Natural killer cell treated with Interleukin-12 subunit alpha and Interleukin-12 subunit beta and Interleukin-15 and Interleukin-18, amount 100 ng/mL, for 72 hours (primary cell): ENCODE measurements at regions not wholly inside any gene's neighbourhood (a gene's known extent, or its start where the extent isn't known, plus 50 kb on each side); places are given as distances from the start of the nearest gene placed in this dataset.

Experiments used
- ATAC-seq, 2 donors: fragments of 150-1000 bp; cut with Tn5 transposase in 1 of 2; sonication (Bioruptor Pico), chemical (Tn5 transposase) in 1 of 2; 2 replicates each; pipeline ENCODE4 v1.10.0; 2021
- DNase-seq: peaks from one replicate; pipeline ENCODE4 v3.0.0; 2022; ENCODE audit warnings: low spot score
- H3K27ac Mint-ChIP-seq, 2 donors: 1 replicate in 1 of 2; 2 replicates in 1 of 2; pipeline ENCODE4 v1.8.0; 2022; ENCODE audit warnings: mixed read lengths in 2 of 2, mild to moderate bottlenecking in 1 of 2, moderate library complexity in 1 of 2
- H3K27me3 Mint-ChIP-seq, 2 donors: 1 replicate in 1 of 2; 2 replicates in 1 of 2; pipeline ENCODE4 v1.8.0; 2022; ENCODE audit warnings: mixed read lengths in 2 of 2
- H3K36me3 Mint-ChIP-seq: one replicate; pipeline ENCODE4 v1.8.0; 2022; ENCODE audit warnings: mixed read lengths
- H3K4me1 Mint-ChIP-seq, 2 donors: 1 replicate in 1 of 2; 2 replicates in 1 of 2; pipeline ENCODE4 v1.8.0; 2022; ENCODE audit warnings: low read depth in 2 of 2, mixed read lengths in 2 of 2, mild to moderate bottlenecking in 1 of 2
- H3K4me3 Mint-ChIP-seq: one replicate; pipeline ENCODE4 v1.8.0; 2022; ENCODE audit warnings: mixed read lengths
- H3K9me3 Mint-ChIP-seq: 2 replicates; pipeline ENCODE4 v1.8.0; 2022; ENCODE audit warnings: mixed read lengths

DNA sequence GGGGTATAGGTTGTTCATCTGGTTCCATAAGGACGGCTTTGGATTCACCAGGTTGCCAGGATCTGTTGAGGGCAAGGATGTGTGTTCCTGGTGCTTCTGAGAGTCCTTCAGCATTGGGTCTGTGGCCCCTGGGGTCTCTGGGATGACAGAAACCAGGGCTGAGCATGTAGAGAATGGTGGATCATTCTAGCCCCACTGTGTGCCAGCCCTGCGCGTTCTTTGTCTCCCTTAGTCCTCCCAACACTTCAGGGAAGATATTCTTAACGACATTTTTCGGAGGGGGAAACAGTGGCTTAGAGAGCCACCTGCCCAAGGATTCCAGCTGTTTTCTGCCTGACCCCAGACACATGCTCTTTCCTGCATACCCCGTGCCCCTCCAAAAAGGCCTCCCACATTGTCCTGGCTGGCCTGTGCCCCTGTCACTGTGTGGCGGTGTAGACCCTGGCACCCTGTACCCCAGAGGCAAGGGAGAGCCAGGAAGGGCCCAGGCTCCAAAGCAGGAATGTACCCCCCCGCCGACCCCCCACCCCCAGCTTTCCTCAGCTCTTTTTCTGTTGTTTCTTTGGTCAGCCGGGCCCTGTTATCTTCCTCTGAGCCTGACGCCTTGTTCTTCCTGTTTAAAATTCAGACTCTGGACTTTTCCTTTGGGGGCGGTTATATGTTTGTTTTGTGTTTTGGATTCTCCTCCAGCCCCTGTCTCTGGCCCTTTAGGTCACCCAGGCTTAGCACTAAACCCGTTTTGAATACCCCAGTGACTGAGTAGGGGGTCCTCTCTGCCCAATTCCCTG, 57.8 kb upstream of the SMAD6 start:
- H3K36me3 Mint-ChIP-seq: no peaks in the 10 kb centered on the region
- DNase-seq (no peak), ATAC-seq (no peak)
- no peaks in the 10 kb centered on the region for H3K9me3 Mint-ChIP-seq
- H3K27ac Mint-ChIP-seq: no peak overlapping the region
- no peaks in the 10 kb centered on the region for H3K27me3 Mint-ChIP-seq
- H3K4me1 Mint-ChIP-seq: no peaks in the 10 kb centered on the region
- H3K4me3 Mint-ChIP-seq: no peak overlapping the region

- H3K4me1 Mint-ChIP-seq: no peaks in the 10 kb centered on the region
- no peak overlapping the region for H3K4me3 Mint-ChIP-seq
- no peak for ATAC-seq
- H3K36me3 Mint-ChIP-seq: no peaks in the 10 kb centered on the region
- no peaks in the 10 kb centered on the region for H3K27me3 Mint-ChIP-seq
- no peak overlapping the region for H3K27ac Mint-ChIP-seq
- DNase-seq: no peak
- no peaks in the 10 kb centered on the region for H3K9me3 Mint-ChIP-seq
Measured at GRCh38 chr15:66644869-66645268, 57.2 kb upstream of the SMAD6 start.

DNA sequence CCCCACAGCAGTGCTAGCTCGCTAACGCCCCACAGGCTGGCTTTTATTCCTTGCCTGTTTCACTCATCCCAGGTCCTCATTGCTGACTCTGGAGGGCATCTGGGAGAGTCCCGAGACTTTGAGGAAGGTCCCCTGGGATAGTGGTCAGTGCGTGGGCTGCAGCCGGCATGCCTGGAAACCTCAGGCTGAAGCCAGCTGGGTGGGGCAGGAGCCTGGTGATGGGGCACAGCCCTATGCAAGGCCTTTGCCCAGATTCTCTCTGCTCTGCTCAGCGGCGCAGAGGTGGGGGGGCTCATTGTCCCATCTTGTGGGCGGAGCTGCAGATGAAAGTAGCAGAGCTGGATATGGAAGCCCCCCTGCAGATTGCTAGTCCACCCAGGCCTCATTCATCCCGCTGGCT, 55.7 kb upstream of the SMAD6 start:
- Mint-ChIP-seq H3K4me3 (no peak overlapping the region), H3K27me3 (no peaks in the 10 kb centered on the region), H3K4me1 (no peaks in the 10 kb centered on the region), H3K27ac (no peak overlapping the region), H3K36me3 (no peaks in the 10 kb centered on the region), H3K9me3 (no peaks in the 10 kb centered on the region)
- DNase-seq (peak; percentile 42), ATAC-seq (no peak)

DNA sequence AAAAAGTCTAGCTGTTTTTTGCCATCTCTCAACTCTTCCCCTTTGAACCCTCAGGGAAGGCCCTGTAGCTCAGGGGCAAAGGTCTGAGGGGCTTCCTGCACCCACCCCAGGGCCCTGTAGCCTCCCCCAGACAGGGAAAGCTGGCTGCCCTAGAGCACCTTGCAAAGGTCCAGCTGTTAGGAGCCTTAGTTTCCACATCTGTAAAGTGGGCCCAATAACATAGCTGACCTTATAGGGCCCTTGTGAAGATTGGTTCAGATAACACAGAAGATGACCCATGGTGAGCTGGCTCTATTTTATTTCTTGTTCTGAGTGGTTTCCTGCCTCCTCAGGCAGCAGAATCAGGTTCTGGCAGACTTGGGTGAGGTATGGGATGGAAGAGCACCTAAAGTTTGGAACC, 55.2 kb upstream of the SMAD6 start:
- Mint-ChIP-seq H3K4me3 (no peak overlapping the region), H3K27ac (no peak overlapping the region), H3K9me3 (no peaks in the 10 kb centered on the region), H3K27me3 (no peaks in the 10 kb centered on the region), H3K4me1 (no peaks in the 10 kb centered on the region), H3K36me3 (no peaks in the 10 kb centered on the region)
- ATAC-seq: no peak
- no peak for DNase-seq

DNA sequence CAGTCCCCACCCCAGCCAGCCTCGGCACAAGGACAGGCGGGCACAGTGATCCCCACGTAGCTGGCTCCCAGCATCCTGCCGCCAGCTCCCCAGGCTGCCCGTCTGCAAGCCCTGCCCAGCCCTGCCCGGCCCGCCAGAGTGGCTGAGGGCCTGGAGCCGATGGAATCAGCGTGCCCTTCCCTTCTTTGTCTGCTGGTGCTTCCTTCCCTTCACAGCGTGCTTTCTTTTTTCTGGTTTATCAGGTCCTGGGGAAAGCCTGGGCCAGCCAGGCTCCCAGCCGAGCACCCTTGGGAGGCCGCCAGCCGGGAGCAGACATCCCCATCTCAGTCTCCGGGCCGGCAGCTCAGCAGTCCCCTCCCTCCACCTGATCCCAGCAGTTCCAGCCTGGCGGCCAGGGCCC, 54.7 kb upstream of the SMAD6 start:
- Mint-ChIP-seq H3K27me3 (no peaks in the 10 kb centered on the region), H3K4me3 (no peak overlapping the region), H3K4me1 (no peaks in the 10 kb centered on the region), H3K36me3 (no peaks in the 10 kb centered on the region), H3K9me3 (no peaks in the 10 kb centered on the region), H3K27ac (no peak overlapping the region)
- peak; percentile 18 for DNase-seq
- no peak for ATAC-seq

DNA sequence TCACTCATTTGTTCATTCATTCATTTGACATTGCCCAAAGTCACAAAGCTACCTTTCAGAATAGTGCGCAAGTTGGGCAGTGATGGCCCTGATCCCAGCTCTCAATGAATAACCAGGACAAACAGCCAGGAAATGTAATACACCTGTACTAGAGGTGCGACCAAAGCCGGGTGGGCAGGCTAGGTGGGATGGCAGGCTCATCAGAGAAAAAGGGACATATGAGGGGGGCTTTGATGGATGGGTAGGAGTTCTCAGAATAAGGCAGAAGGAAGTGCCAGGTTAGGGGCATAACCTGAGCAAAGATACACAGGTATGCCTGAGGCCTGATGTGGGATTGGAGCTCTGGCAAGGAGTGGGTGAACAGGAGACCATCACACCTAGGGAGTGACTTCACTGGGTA, 53.4 kb upstream of the SMAD6 start:
- Mint-ChIP-seq H3K27me3 (no peaks in the 10 kb centered on the region), H3K9me3 (no peaks in the 10 kb centered on the region), H3K27ac (no peak overlapping the region), H3K4me1 (no peaks in the 10 kb centered on the region), H3K36me3 (no peaks in the 10 kb centered on the region), H3K4me3 (no peak overlapping the region)
- DNase-seq (no peak), ATAC-seq (no peak)

DNA sequence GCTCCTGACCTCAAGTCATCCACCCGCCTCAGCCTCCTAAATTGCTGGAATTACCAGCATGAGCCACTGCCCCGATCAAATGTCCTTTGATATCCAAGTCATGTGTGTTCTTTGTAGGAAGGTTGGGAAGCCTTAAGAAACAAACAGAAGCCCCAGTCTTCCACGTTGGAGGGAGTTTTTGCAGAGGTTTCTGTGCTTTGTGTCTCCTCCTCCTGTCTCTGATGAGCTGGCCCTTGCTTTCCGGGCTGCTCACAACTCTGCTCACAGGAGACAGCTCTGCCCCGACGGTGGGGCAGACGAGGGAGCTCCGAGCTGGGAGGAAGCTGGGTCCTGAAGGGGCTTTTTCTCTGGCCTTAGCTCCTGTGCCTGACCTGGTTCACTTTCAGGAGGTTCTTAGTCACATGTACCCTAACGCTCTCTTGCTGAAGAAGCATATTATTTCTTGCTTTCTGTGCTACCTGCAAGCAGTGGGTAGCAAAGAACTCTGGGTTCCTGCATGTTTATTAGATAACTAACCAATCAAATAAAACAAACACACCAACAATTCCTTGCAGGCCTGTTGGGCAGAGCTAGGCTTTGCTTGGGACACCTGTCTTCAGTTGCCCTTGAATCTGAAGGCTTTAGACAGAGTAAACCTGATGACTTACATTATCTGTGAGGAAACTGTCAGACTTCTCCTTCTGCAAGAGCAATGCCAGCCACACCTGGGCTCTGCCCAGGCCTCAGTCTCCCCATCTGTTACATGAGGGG, 52.6 kb upstream of the SMAD6 start:
- no peaks in the 10 kb centered on the region for H3K36me3 Mint-ChIP-seq
- H3K4me1 Mint-ChIP-seq: no peaks in the 10 kb centered on the region
- DNase-seq (peak; percentile 25), ATAC-seq (no peak)
- no peak overlapping the region for H3K4me3 Mint-ChIP-seq
- H3K27ac Mint-ChIP-seq: no peak overlapping the region
- H3K27me3 Mint-ChIP-seq: no peaks in the 10 kb centered on the region
- no peaks in the 10 kb centered on the region for H3K9me3 Mint-ChIP-seq

GRCh38 chr15:66650433-66650832, 51.6 kb upstream of the SMAD6 start:
- ATAC-seq (no peak), DNase-seq (no peak)
- Mint-ChIP-seq H3K4me3 (no peak overlapping the region), H3K36me3 (no peaks in the 10 kb centered on the region), H3K4me1 (no peaks in the 10 kb centered on the region), H3K27ac (no peak overlapping the region), H3K27me3 (no peaks in the 10 kb centered on the region), H3K9me3 (no peaks in the 10 kb centered on the region)

DNA sequence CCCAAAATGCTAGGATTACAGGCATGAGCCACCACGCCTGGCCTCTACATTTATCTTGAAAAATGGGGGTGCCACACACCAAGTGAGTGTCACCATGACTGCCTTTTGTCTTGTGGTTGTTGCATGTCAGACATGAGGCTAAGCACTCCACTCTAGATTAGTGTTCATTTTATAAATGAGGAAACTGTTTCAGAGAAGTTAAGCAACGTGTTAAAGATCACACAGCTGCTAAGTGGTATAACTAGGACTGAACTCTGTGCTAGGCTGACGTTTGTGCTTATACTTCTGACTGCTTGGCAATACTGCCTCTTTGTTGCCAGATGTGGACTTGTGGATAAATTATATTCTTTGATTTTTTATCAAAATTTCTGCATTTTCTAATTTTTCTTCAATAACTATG, 50.8 kb upstream of the SMAD6 start:
- ATAC-seq (no peak), DNase-seq (no peak)
- Mint-ChIP-seq H3K9me3 (no peaks in the 10 kb centered on the region), H3K36me3 (no peaks in the 10 kb centered on the region), H3K27ac (no peak overlapping the region), H3K27me3 (peaks cover 3 to 6% of the 10 kb centered on the region in 2 donors), H3K4me3 (no peak overlapping the region), H3K4me1 (no peaks in the 10 kb centered on the region)

GRCh38 chr15:66651913-66652642, 50.0 kb upstream of the SMAD6 start:
- DNase-seq: peak; percentile 48
- Mint-ChIP-seq H3K4me3 (no peak overlapping the region), H3K9me3 (no peaks in the 10 kb centered on the region), H3K36me3 (no peaks in the 10 kb centered on the region), H3K27ac (peak overlapping the region in 1 of 2 donors; percentile 27), H3K27me3 (peaks cover 4 to 8% of the 10 kb centered on the region in 2 donors), H3K4me1 (no peaks in the 10 kb centered on the region)
- ATAC-seq: no peak
